H9 (cell line): ENCODE measurements at regions not wholly inside any gene's neighbourhood (a gene's known extent, or its start where the extent isn't known, plus 50 kb on each side); places are given as distances from the start of the nearest gene placed in this dataset.

ENCODE experiments used
- DNase-seq: peaks from one replicate; pipeline ENCODE4 v3.0.0-alpha.2; 2017
- H2AFZ ChIP-seq: one replicate; pipeline ENCODE4 v1.6.1; 2013; ENCODE audit warnings: mild to moderate bottlenecking, low read length, control low read depth, moderate library complexity
- H2AK5ac ChIP-seq: 2 replicates; pipeline ENCODE4 v1.6.1; 2013; ENCODE audit warnings: low read length, control low read depth, mixed read lengths; ENCODE audit not compliant: insufficient read length
- H2BK120ac ChIP-seq: one replicate; pipeline ENCODE4 v1.6.1; 2013; ENCODE audit warnings: low read depth, mild to moderate bottlenecking, low read length, control low read depth, inconsistent platforms; ENCODE audit not compliant: poor library complexity, severe bottlenecking
- H2BK12ac ChIP-seq: 2 replicates; pipeline ENCODE4 v1.6.1; 2013; ENCODE audit warnings: low read length, control low read depth, mixed read lengths, low read depth; ENCODE audit not compliant: insufficient read length
- H2BK15ac ChIP-seq: 2 replicates; pipeline ENCODE4 v1.6.1; 2013; ENCODE audit warnings: low read depth, low read length, control low read depth
- H2BK20ac ChIP-seq: one replicate; pipeline ENCODE4 v1.6.1; 2013; ENCODE audit warnings: low read depth, mild to moderate bottlenecking, low read length, control low read depth, inconsistent platforms; ENCODE audit not compliant: poor library complexity, severe bottlenecking
- H2BK5ac ChIP-seq: 2 replicates; pipeline ENCODE4 v1.6.1; 2013; ENCODE audit warnings: low read length, control low read depth, mixed read lengths; ENCODE audit not compliant: insufficient read length
- H3K14ac ChIP-seq: 2 replicates; pipeline ENCODE4 v1.6.1; 2013; ENCODE audit warnings: low read length, control low read depth; ENCODE audit not compliant: insufficient read depth
- H3K18ac ChIP-seq: 2 replicates; pipeline ENCODE4 v1.6.1; 2013; ENCODE audit warnings: low read depth, mild to moderate bottlenecking, mixed read lengths, low read length, control low read depth; ENCODE audit not compliant: insufficient read length
- H3K23ac ChIP-seq: 2 replicates; pipeline ENCODE4 v1.6.1; 2013; ENCODE audit warnings: low read length, control low read depth, mixed read lengths, low read depth; ENCODE audit not compliant: insufficient read length
- H3K23me2 ChIP-seq: 2 replicates; pipeline ENCODE4 v1.6.1; 2013; ENCODE audit warnings: low read depth, mild to moderate bottlenecking, mixed read lengths, low read length, control low read depth; ENCODE audit not compliant: insufficient read length, poor library complexity, severe bottlenecking
- H3K27ac ChIP-seq: 2 replicates; pipeline ENCODE4 v1.5.1; 2013; ENCODE audit warnings: low read length, control low read depth, mixed read lengths, low read depth; ENCODE audit not compliant: insufficient read length
- H3K27me3 ChIP-seq: 2 replicates; pipeline ENCODE4 v1.6.1; 2013; ENCODE audit warnings: low read length, control low read depth, inconsistent platforms; ENCODE audit not compliant: insufficient read depth
- H3K4ac ChIP-seq: 2 replicates; pipeline ENCODE4 v1.6.1; 2013; ENCODE audit warnings: low read depth, mild to moderate bottlenecking, control low read depth, inconsistent platforms, low read length, moderate library complexity
- H3K4me1 ChIP-seq: 2 replicates; pipeline ENCODE4 v1.6.1; 2013; ENCODE audit warnings: low read length, control low read depth, inconsistent platforms; ENCODE audit not compliant: insufficient read depth
- H3K4me2 ChIP-seq: 2 replicates; pipeline ENCODE4 v1.6.1; 2013; ENCODE audit warnings: low read length, control low read depth, mixed read lengths; ENCODE audit not compliant: insufficient read length, insufficient read depth
- H3K56ac ChIP-seq: 2 replicates; pipeline ENCODE4 v1.6.1; 2013; ENCODE audit warnings: low read depth, mild to moderate bottlenecking, mixed read lengths, low read length, control low read depth; ENCODE audit not compliant: insufficient read length
- H3K79me1 ChIP-seq: 2 replicates; pipeline ENCODE4 v1.6.1; 2013; ENCODE audit warnings: low read depth, mild to moderate bottlenecking, moderate library complexity, low read length, control low read depth, inconsistent platforms; ENCODE audit not compliant: insufficient read depth, poor library complexity, severe bottlenecking
- H3K79me2 ChIP-seq: 2 replicates; pipeline ENCODE4 v1.6.1; 2013; ENCODE audit warnings: low read length, control low read depth, inconsistent platforms; ENCODE audit not compliant: insufficient read depth
- H3K9ac ChIP-seq: 2 replicates; pipeline ENCODE4 v1.6.1; 2013; ENCODE audit warnings: low read length, control low read depth, mixed read lengths; ENCODE audit not compliant: insufficient read length; ENCODE audit errors: extremely low read depth
- H3K9me3 ChIP-seq: one replicate; pipeline ENCODE4 v1.6.1; 2013; ENCODE audit warnings: low read depth, low read length, inconsistent platforms; ENCODE audit not compliant: control insufficient read depth
- H3T11ph ChIP-seq: one replicate; pipeline ENCODE4 v1.6.1; 2013; ENCODE audit warnings: mild to moderate bottlenecking, low read length, control low read depth, inconsistent platforms
- H4K20me1 ChIP-seq: one replicate; pipeline ENCODE4 v1.6.1; 2013; ENCODE audit not compliant: control insufficient read depth, insufficient read length, insufficient read depth
- H4K5ac ChIP-seq: 2 replicates; pipeline ENCODE4 v1.6.1; 2013; ENCODE audit warnings: low read depth, mild to moderate bottlenecking, mixed read lengths, low read length, control low read depth; ENCODE audit not compliant: insufficient read length
- H4K8ac ChIP-seq: replicated peaks from 2 replicates; pipeline ENCODE4 v1.6.1; 2013; ENCODE audit warnings: low read length, control low read depth, mixed read lengths, low read depth; ENCODE audit not compliant: insufficient read length
- H4K91ac ChIP-seq: 2 replicates; pipeline ENCODE4 v1.6.1; 2013; ENCODE audit warnings: low read depth, mild to moderate bottlenecking, moderate library complexity, mixed read lengths, low read length, control low read depth; ENCODE audit not compliant: insufficient read length
- H3K27ac Mint-ChIP-seq, 3 experiments: 2 replicates in 2 of 3; 3 replicates in 1 of 3; pipeline ENCODE4 v1.8.0; 2020 to 2021; ENCODE audit warnings: mixed read lengths in 3 of 3, mild to moderate bottlenecking in 1 of 3, moderate library complexity in 1 of 3
- H3K27me3 Mint-ChIP-seq: 2 replicates; pipeline ENCODE4 v1.8.0; 2021; ENCODE audit warnings: low read depth, mild to moderate bottlenecking, moderate library complexity, mixed read lengths
- H3K36me3 Mint-ChIP-seq, 3 experiments: 2 replicates in 2 of 3; 3 replicates in 1 of 3; pipeline ENCODE4 v1.8.0; 2020 to 2021; ENCODE audit warnings: low read depth in 3 of 3, mixed read lengths in 3 of 3; ENCODE audit not compliant: insufficient read depth in 1 of 3
- H3K4me1 Mint-ChIP-seq, 2 experiments: 2 replicates each; pipeline ENCODE4 v1.8.0; 2020; ENCODE audit warnings: mixed read lengths in 2 of 2
- H3K4me3 Mint-ChIP-seq, 2 experiments: 2 replicates in 1 of 2; 3 replicates in 1 of 2; pipeline ENCODE4 v1.8.0; 2020 to 2021; ENCODE audit warnings: mild to moderate bottlenecking in 2 of 2, mixed read lengths in 2 of 2, moderate library complexity in 1 of 2
- H3K9me3 Mint-ChIP-seq, 2 experiments: 2 replicates in 1 of 2; 3 replicates in 1 of 2; pipeline ENCODE4 v1.8.0; 2020; ENCODE audit warnings: mild to moderate bottlenecking in 2 of 2, mixed read lengths in 2 of 2, moderate library complexity in 1 of 2
- CTCF ChIP-seq: fragments of 200-600 bp; sonication (generic); conservative IDR thresholded peaks from 3 replicates; pipeline ENCODE4 v1.8.0; 2021; ENCODE audit warnings: antibody characterized with exemption, mild to moderate bottlenecking
- WGBS: extraction: QIAGEN DNeasy Blood & Tissue Kit; methylation state at CpG from one replicate; pipeline ENCODE4 v1.1.7; 2013; ENCODE audit warnings: missing lambda C conversion rate, low lambda C conversion rate, mixed read lengths; ENCODE audit not compliant: insufficient read length; ENCODE audit errors: extremely low coverage; 5-methylcytosine and 5-hydroxymethylcytosine counted together

GRCh38 chr3:1609416-1609815 lies 489.2 kb upstream of the CNTN4 start:
- Histone ChIP-seq H4K91ac (no peak overlapping the region), H3K4ac (no peak overlapping the region), H3K56ac (no peak overlapping the region), H3K4me1 (no peaks in the 10 kb centered on the region), H2BK120ac (no peak overlapping the region), H3K79me1 (no peaks in the 10 kb centered on the region), H2BK5ac (no peak overlapping the region), H3K79me2 (no peaks in the 10 kb centered on the region), H4K8ac (no peak overlapping the region), H3K9me3 (no peaks in the 10 kb centered on the region), H4K5ac (no peak overlapping the region), H3K27ac (no peak overlapping the region), H4K20me1 (no peaks in the 10 kb centered on the region), H3T11ph (no peak overlapping the region), H3K23ac (no peak overlapping the region), H3K14ac (no peak overlapping the region), H3K27me3 (no peaks in the 10 kb centered on the region), H2BK12ac (no peak overlapping the region), H3K23me2 (no peaks in the 10 kb centered on the region), H3K18ac (no peak overlapping the region), H2BK15ac (no peak overlapping the region), H3K4me2 (no peak overlapping the region), H2AFZ (no peak overlapping the region), H2AK5ac (no peak overlapping the region), H3K9ac (no peak overlapping the region), H2BK20ac (no peak overlapping the region)
- Mint-ChIP-seq H3K9me3 (no peaks in the 10 kb centered on the region), H3K4me1 (no peaks in the 10 kb centered on the region), H3K36me3 (no peaks in the 10 kb centered on the region), H3K27ac (no peak overlapping the region), H3K27me3 (no peaks in the 10 kb centered on the region), H3K4me3 (no peak overlapping the region)
- TF ChIP-seq CTCF: no peak
- no peak for DNase-seq
- WGBS: no CpG with 5 or more reads among the region's 1 CpG
